DOHH2 (cell line): ENCODE measurements at regions not wholly inside any gene's neighbourhood (a gene's known extent, or its start where the extent isn't known, plus 50 kb on each side); places are given as distances from the start of the nearest gene placed in this dataset.

ENCODE experiments used
- EZH2phosphoT487 ChIP-seq: fragments of 200-600 bp; sonication (generic); IDR thresholded peaks from 2 replicates; pipeline ENCODE4 v1.6.1; 2017; ENCODE audit warnings: borderline replicate concordance, mild to moderate bottlenecking, antibody characterized with exemption, low read length, moderate library complexity, mixed read lengths
- TF ChIP-seq, protein P1 (sequence below): fragments of 200-600 bp; sonication (generic); IDR thresholded peaks from one replicate; pipeline ENCODE4 v1.5.1; 2014; ENCODE audit warnings: antibody characterized with exemption, mild to moderate bottlenecking, low read depth, low read length; ENCODE audit not compliant: poor library complexity, severe bottlenecking

DNA sequence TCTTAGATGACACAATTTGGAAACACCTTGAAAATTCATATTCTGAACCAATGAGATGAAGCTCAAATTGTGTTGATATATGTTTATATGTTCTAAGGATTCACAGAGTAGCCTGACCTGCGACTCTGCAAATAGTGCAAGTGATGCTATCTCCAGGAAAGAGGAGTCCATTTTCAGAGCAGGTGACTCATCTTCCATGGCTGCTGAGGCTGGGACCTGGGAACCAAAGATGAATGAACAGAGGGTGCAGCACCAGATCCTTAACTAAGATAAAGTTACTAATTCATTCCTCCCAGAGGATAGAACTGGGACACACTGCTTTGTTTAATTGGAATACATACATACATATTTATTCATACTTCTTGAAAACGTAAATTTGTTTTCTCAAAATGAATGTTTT lies 240.6 kb upstream of the SEMA3C start:
- TF ChIP-seq, protein P1, sequence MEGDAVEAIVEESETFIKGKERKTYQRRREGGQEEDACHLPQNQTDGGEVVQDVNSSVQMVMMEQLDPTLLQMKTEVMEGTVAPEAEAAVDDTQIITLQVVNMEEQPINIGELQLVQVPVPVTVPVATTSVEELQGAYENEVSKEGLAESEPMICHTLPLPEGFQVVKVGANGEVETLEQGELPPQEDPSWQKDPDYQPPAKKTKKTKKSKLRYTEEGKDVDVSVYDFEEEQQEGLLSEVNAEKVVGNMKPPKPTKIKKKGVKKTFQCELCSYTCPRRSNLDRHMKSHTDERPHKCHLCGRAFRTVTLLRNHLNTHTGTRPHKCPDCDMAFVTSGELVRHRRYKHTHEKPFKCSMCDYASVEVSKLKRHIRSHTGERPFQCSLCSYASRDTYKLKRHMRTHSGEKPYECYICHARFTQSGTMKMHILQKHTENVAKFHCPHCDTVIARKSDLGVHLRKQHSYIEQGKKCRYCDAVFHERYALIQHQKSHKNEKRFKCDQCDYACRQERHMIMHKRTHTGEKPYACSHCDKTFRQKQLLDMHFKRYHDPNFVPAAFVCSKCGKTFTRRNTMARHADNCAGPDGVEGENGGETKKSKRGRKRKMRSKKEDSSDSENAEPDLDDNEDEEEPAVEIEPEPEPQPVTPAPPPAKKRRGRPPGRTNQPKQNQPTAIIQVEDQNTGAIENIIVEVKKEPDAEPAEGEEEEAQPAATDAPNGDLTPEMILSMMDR = no peak
- TF ChIP-seq EZH2phosphoT487 = no peak
